ENCODE measurements at regions not wholly inside any gene's neighbourhood (a gene's known extent, or its start where the extent isn't known, plus 50 kb on each side); places are given as distances from the start of the nearest gene placed in this dataset.

DNA sequence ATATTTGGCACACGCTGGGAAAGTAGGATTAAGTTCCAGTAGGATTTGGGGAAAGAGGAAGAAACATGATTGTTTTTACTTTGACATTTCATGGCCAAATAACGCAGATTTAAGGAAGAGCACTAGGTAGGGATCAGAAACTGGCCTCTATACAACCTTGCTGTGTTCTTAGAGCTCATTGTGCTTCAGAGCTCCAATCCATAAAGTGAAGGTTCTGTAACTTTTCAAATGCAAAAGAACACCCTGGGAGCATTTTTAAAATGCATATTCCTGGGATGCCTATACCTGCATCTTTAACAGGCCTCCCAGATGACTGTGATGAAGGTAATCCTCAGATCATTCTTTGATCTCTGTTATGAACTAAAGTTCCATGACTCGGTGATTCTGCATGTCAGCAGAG lies 77.1 kb downstream of the YIPF5 start:
- no peak for DNase-seq
- no peak for TF ChIP-seq CTCF (IDR thresholded peaks at IDR 0.05; ENCODE audit: partially characterized antibody, unreplicated experiment)
- Mint-ChIP-seq H3K4me1 (ENCODE audit: low read depth, unreplicated experiment) (peaks cover 2% of the 10 kb centered on the region), H3K36me3 (ENCODE audit: unreplicated experiment) (no peaks in the 10 kb centered on the region), H3K27ac (ENCODE audit: unreplicated experiment) (no peak overlapping the region), H3K27me3 (ENCODE audit: unreplicated experiment) (no peaks in the 10 kb centered on the region), H3K9me3 (ENCODE audit: unreplicated experiment) (no peaks in the 10 kb centered on the region), H3K4me3 (ENCODE audit: unreplicated experiment) (no peak overlapping the region)

GRCh38 chr5:144093868-144094267 lies 76.6 kb downstream of the YIPF5 start:
- Mint-ChIP-seq H3K4me3 (ENCODE audit: unreplicated experiment) (no peak overlapping the region), H3K4me1 (ENCODE audit: low read depth, unreplicated experiment) (peaks cover 2% of the 10 kb centered on the region), H3K27ac (ENCODE audit: unreplicated experiment) (no peak overlapping the region), H3K9me3 (ENCODE audit: unreplicated experiment) (no peaks in the 10 kb centered on the region), H3K27me3 (ENCODE audit: unreplicated experiment) (no peaks in the 10 kb centered on the region), H3K36me3 (ENCODE audit: unreplicated experiment) (no peaks in the 10 kb centered on the region)
- TF ChIP-seq CTCF (IDR thresholded peaks at IDR 0.05; ENCODE audit: partially characterized antibody, unreplicated experiment), result no peak
- DNase-seq, result no peak

GRCh38 chr5:144100702-144101101 lies 69.8 kb downstream of the YIPF5 start:
- Mint-ChIP-seq H3K9me3 (ENCODE audit: unreplicated experiment) (no peaks in the 10 kb centered on the region), H3K27me3 (ENCODE audit: unreplicated experiment) (peaks cover 2% of the 10 kb centered on the region), H3K36me3 (ENCODE audit: unreplicated experiment) (no peaks in the 10 kb centered on the region), H3K4me3 (ENCODE audit: unreplicated experiment) (no peak overlapping the region), H3K27ac (ENCODE audit: unreplicated experiment) (no peak overlapping the region), H3K4me1 (ENCODE audit: low read depth, unreplicated experiment) (no peaks in the 10 kb centered on the region)
- TF ChIP-seq CTCF (IDR thresholded peaks at IDR 0.05; ENCODE audit: partially characterized antibody, unreplicated experiment), result no peak
- DNase-seq, result no peak

GRCh38 chr5:144101616-144102015 lies 68.8 kb downstream of the YIPF5 start:
- H3K4me3 Mint-ChIP-seq (ENCODE audit: unreplicated experiment), result no peak overlapping the region
- DNase-seq, result no peak
- H3K27ac Mint-ChIP-seq (ENCODE audit: unreplicated experiment), result no peak overlapping the region
- no peaks in the 10 kb centered on the region for H3K4me1 Mint-ChIP-seq (ENCODE audit: low read depth, unreplicated experiment)
- no peak for TF ChIP-seq CTCF (IDR thresholded peaks at IDR 0.05; ENCODE audit: partially characterized antibody, unreplicated experiment)
- H3K27me3 Mint-ChIP-seq (ENCODE audit: unreplicated experiment), result peaks cover 2% of the 10 kb centered on the region
- no peaks in the 10 kb centered on the region for H3K36me3 Mint-ChIP-seq (ENCODE audit: unreplicated experiment)
- H3K9me3 Mint-ChIP-seq (ENCODE audit: unreplicated experiment), result no peaks in the 10 kb centered on the region

GRCh38 chr5:144102361-144102760 lies 68.1 kb downstream of the YIPF5 start:
- H3K36me3 Mint-ChIP-seq (ENCODE audit: unreplicated experiment), result no peaks in the 10 kb centered on the region
- no peak overlapping the region for H3K4me3 Mint-ChIP-seq (ENCODE audit: unreplicated experiment)
- peaks cover 2% of the 10 kb centered on the region for H3K27me3 Mint-ChIP-seq (ENCODE audit: unreplicated experiment)
- H3K27ac Mint-ChIP-seq (ENCODE audit: unreplicated experiment), result no peak overlapping the region
- no peak for DNase-seq
- no peaks in the 10 kb centered on the region for H3K4me1 Mint-ChIP-seq (ENCODE audit: low read depth, unreplicated experiment)
- no peaks in the 10 kb centered on the region for H3K9me3 Mint-ChIP-seq (ENCODE audit: unreplicated experiment)
- TF ChIP-seq CTCF (IDR thresholded peaks at IDR 0.05; ENCODE audit: partially characterized antibody, unreplicated experiment), result no peak

All from glutamatergic neuron (in vitro differentiated cells).